ENCODE measurements at regions not wholly inside any gene's neighbourhood (a gene's known extent, or its start where the extent isn't known, plus 50 kb on each side); places are given as distances from the start of the nearest gene placed in this dataset.

- no peak for DNase-seq
These were observed 367.0 kb upstream of the CADM1 start for GRCh38 chr11:115871161-115871760.

GRCh38 chr11:115869780-115870431, 365.7 kb upstream of the CADM1 start:
- no peak for DNase-seq

- DNase-seq = no peak
These were observed 364.9 kb upstream of the CADM1 start for GRCh38 chr11:115869131-115869530.

- DNase-seq = no peak
These were observed 356.0 kb upstream of the CADM1 start for GRCh38 chr11:115860246-115860645.

GRCh38 chr11:115848611-115849010, 344.4 kb upstream of the CADM1 start:
- no peak for DNase-seq

- DNase-seq = no peak
These were observed 343.9 kb upstream of the CADM1 start for GRCh38 chr11:115848080-115848479.

GRCh38 chr11:115845872-115846271, 341.7 kb upstream of the CADM1 start:
- DNase-seq = no peak

- no peak for DNase-seq
These were observed 339.5 kb upstream of the CADM1 start for GRCh38 chr11:115843685-115844084.

GRCh38 chr11:115843111-115843510, 338.9 kb upstream of the CADM1 start:
- no peak for DNase-seq

GRCh38 chr11:115820026-115820425, 315.8 kb upstream of the CADM1 start:
- DNase-seq = no peak

- no peak for DNase-seq
These were observed 314.8 kb upstream of the CADM1 start for GRCh38 chr11:115819014-115819413.

- no peak for DNase-seq
These were observed 313.7 kb upstream of the CADM1 start for GRCh38 chr11:115817844-115818468.

- DNase-seq = no peak
These were observed 304.2 kb upstream of the CADM1 start for GRCh38 chr11:115808351-115808940.

- DNase-seq = no peak
These were observed 301.8 kb upstream of the CADM1 start for GRCh38 chr11:115806056-115806455.

GRCh38 chr11:115803073-115803740, 299.0 kb upstream of the CADM1 start:
- DNase-seq = no peak

GRCh38 chr11:115802641-115803040, 298.4 kb upstream of the CADM1 start:
- no peak for DNase-seq

- no peak for DNase-seq
These were observed 288.7 kb upstream of the CADM1 start for GRCh38 chr11:115792903-115793302.

- DNase-seq = no peak
These were observed 283.1 kb upstream of the CADM1 start for GRCh38 chr11:115787302-115787701.

GRCh38 chr11:115784796-115785521, 280.7 kb upstream of the CADM1 start:
- DNase-seq = no peak

- no peak for DNase-seq
These were observed 276.6 kb upstream of the CADM1 start for GRCh38 chr11:115780646-115781362.

- DNase-seq = no peak
These were observed 274.9 kb upstream of the CADM1 start for GRCh38 chr11:115778928-115779650.

Data from T1000 (cell line).